HG03060 (cell line): ENCODE measurements at regions not wholly inside any gene's neighbourhood (a gene's known extent, or its start where the extent isn't known, plus 50 kb on each side); places are given as distances from the start of the nearest gene placed in this dataset.

Experiments used
- ATAC-seq: cut with Tn5 transposase; IDR thresholded peaks from one replicate; pipeline ENCODE4 v1.9.1; 2021; ENCODE audit warnings: low read depth, moderate number of reproducible peaks; ENCODE audit not compliant: unreplicated experiment

- ATAC-seq, result no peak
These were observed 163.9 kb upstream of the LRRC7 start for GRCh38 chr1:69403756-69404320.

- ATAC-seq, result no peak
These were observed 163.2 kb upstream of the LRRC7 start for GRCh38 chr1:69404486-69404885.

GRCh38 chr1:69406244-69406643 lies 161.5 kb upstream of the LRRC7 start:
- ATAC-seq, result no peak

GRCh38 chr1:69409731-69410456 lies 157.8 kb upstream of the LRRC7 start:
- no peak for ATAC-seq

GRCh38 chr1:69410457-69410850 lies 157.3 kb upstream of the LRRC7 start:
- no peak for ATAC-seq

GRCh38 chr1:69410893-69411292 lies 156.8 kb upstream of the LRRC7 start:
- ATAC-seq, result no peak

GRCh38 chr1:69411617-69412016 lies 156.1 kb upstream of the LRRC7 start:
- ATAC-seq, result no peak

- no peak for ATAC-seq
These were observed 154.6 kb upstream of the LRRC7 start for GRCh38 chr1:69413129-69413528.

- ATAC-seq, result no peak
These were observed 153.1 kb upstream of the LRRC7 start for GRCh38 chr1:69414574-69414973.

GRCh38 chr1:69421286-69421685 lies 146.4 kb upstream of the LRRC7 start:
- ATAC-seq, result no peak

- ATAC-seq, result no peak
These were observed 141.9 kb upstream of the LRRC7 start for GRCh38 chr1:69425871-69426270.

GRCh38 chr1:69426401-69426800 lies 141.3 kb upstream of the LRRC7 start:
- no peak for ATAC-seq

- no peak for ATAC-seq
These were observed 134.6 kb upstream of the LRRC7 start for GRCh38 chr1:69433073-69433472.

GRCh38 chr1:69436151-69436550 lies 131.6 kb upstream of the LRRC7 start:
- no peak for ATAC-seq

- ATAC-seq, result no peak
These were observed 129.5 kb upstream of the LRRC7 start for GRCh38 chr1:69438056-69438795.

GRCh38 chr1:69441496-69441895 lies 126.2 kb upstream of the LRRC7 start:
- no peak for ATAC-seq

GRCh38 chr1:69451196-69451595 lies 116.5 kb upstream of the LRRC7 start:
- no peak for ATAC-seq

GRCh38 chr1:69455718-69456117 lies 112.0 kb upstream of the LRRC7 start:
- ATAC-seq, result no peak

GRCh38 chr1:69459244-69459643 lies 108.5 kb upstream of the LRRC7 start:
- ATAC-seq, result no peak

GRCh38 chr1:69475021-69475420 lies 92.7 kb upstream of the LRRC7 start:
- ATAC-seq, result no peak

GRCh38 chr1:69479734-69480133 lies 88.0 kb upstream of the LRRC7 start:
- no peak for ATAC-seq

GRCh38 chr1:69483246-69483645 lies 84.5 kb upstream of the LRRC7 start:
- no peak for ATAC-seq
